Kidney (tissue), 13 donors: ENCODE measurements at regions not wholly inside any gene's neighbourhood (a gene's known extent, or its start where the extent isn't known, plus 50 kb on each side); places are given as distances from the start of the nearest gene placed in this dataset.
"Not testable (repeated sequence)": the region's sequence is repeated elsewhere in the genome, so short reads cannot be mapped to it uniquely, and the experiment has no call there.

Experiments used
- DNase-seq, 5 donors: peaks; one replicate each; pipeline ENCODE4 v3.0.0-alpha.2; 2013 to 2020
- FAIRE-seq: peaks from 2 replicates; lab custom pipeline; 2012; peaks lifted over from hg19 to GRCh38; lab: Jason Lieb, UNC
- H3K27ac ChIP-seq, 2 donors: one replicate each; pipeline ENCODE4 v1.7.0; 2013; ENCODE audit warnings: low read depth in 2 of 2, low read length in 2 of 2, inconsistent platforms in 1 of 2
- H3K27me3 ChIP-seq: one replicate; pipeline ENCODE4 v1.7.1; 2013; ENCODE audit warnings: low read length, inconsistent platforms; ENCODE audit not compliant: control insufficient read depth, insufficient read depth
- H3K36me3 ChIP-seq, 3 donors: one replicate each; pipeline versions ENCODE4 v1.7.0 to v1.7.1; 2013; ENCODE audit warnings: low read length in 3 of 3, control low read depth in 1 of 3, inconsistent platforms in 1 of 3; ENCODE audit not compliant: insufficient read depth in 3 of 3, control insufficient read depth in 2 of 3
- H3K4me1 ChIP-seq, 3 donors: one replicate each; pipeline versions ENCODE4 v1.7.0 to v1.7.1; 2013; ENCODE audit warnings: low read length in 3 of 3, inconsistent platforms in 1 of 3, low read depth in 1 of 3; ENCODE audit not compliant: control insufficient read depth in 2 of 3, insufficient read depth in 2 of 3
- H3K4me3 ChIP-seq, 3 donors: one replicate each; pipeline versions ENCODE4 v1.7.0 to v1.8.1; 2013; ENCODE audit warnings: low read length in 3 of 3, control low read depth in 1 of 3, inconsistent platforms in 1 of 3
- H3K9ac ChIP-seq, 3 donors: one replicate each; pipeline versions ENCODE4 v1.7.0 to v1.7.1; 2013; ENCODE audit warnings: low read length in 3 of 3, control low read depth in 1 of 3, inconsistent platforms in 1 of 3
- H3K9me3 ChIP-seq, 3 donors: one replicate each; pipeline versions ENCODE4 v1.7.0 to v1.7.1; 2013; ENCODE audit warnings: low read length in 3 of 3, control low read depth in 1 of 3, inconsistent platforms in 1 of 3; ENCODE audit not compliant: control insufficient read depth in 2 of 3, insufficient read depth in 1 of 3
- CTCF ChIP-seq: IDR thresholded peaks from 3 replicates; pipeline ENCODE4 v1.5.1; 2012; ENCODE audit warnings: mild to moderate bottlenecking, moderate library complexity, borderline replicate concordance; ENCODE audit not compliant: insufficient read depth; ENCODE audit errors: extremely low read depth
- intact Hi-C: fragments of 100-400 bp; cut with DNase I; formaldehyde crosslinking; loops from one replicate; pipeline ENCODE4 v1.11.1; 2022
- donor health status: control.
- donor health status: control.
- donor health status: control.
- donor health status: control.
- donor health status: control.
- donor health status: DM: yes; HTN: yes; CAD: no.
- donor health status: Normal renal cell carcinoma (clear cell type).

GRCh38 chr21:32829504-32829903, 57.9 kb upstream of the PAXBP1 start:
- DNase-seq (no peak), FAIRE-seq (no peak)
- intact Hi-C loops = no loop called here
- Histone ChIP-seq H3K4me1 (no peaks in the 10 kb centered on the region), H3K36me3 (no peaks in the 10 kb centered on the region), H3K9ac (no peak overlapping the region), H3K27me3 (no peaks in the 10 kb centered on the region), H3K9me3 (no peaks in the 10 kb centered on the region), H3K4me3 (no peak overlapping the region), H3K27ac (no peak overlapping the region)
- TF ChIP-seq CTCF = no peak

- H3K27me3 ChIP-seq, H3K4me1 ChIP-seq, FAIRE-seq, H3K4me3 ChIP-seq, DNase-seq, H3K36me3 ChIP-seq, H3K9ac ChIP-seq, intact Hi-C loops, H3K27ac ChIP-seq, H3K9me3 ChIP-seq: not testable (repeated sequence)
Measured at GRCh38 chr21:32831779-32832178, 60.2 kb upstream of the PAXBP1 start.

GRCh38 chr21:32834211-32834915, 62.8 kb upstream of the PAXBP1 start:
- intact Hi-C loops = no loop called here
- H3K9ac ChIP-seq = no peak overlapping the region
- no peak for FAIRE-seq
- H3K9me3 ChIP-seq = no peaks in the 10 kb centered on the region
- no peak for DNase-seq
- H3K27ac ChIP-seq = no peak overlapping the region
- no peaks in the 10 kb centered on the region for H3K4me1 ChIP-seq
- no peaks in the 10 kb centered on the region for H3K36me3 ChIP-seq
- TF ChIP-seq CTCF = no peak
- H3K27me3 ChIP-seq = no peaks in the 10 kb centered on the region
- no peak overlapping the region for H3K4me3 ChIP-seq

- Histone ChIP-seq H3K27me3 (no peaks in the 10 kb centered on the region), H3K27ac (no peak overlapping the region), H3K4me1 (no peaks in the 10 kb centered on the region), H3K9me3 (no peaks in the 10 kb centered on the region), H3K4me3 (no peak overlapping the region), H3K36me3 (no peaks in the 10 kb centered on the region), H3K9ac (no peak overlapping the region)
- TF ChIP-seq CTCF = no peak
- no peak for DNase-seq
- intact Hi-C loops = no loop called here
- no peak for FAIRE-seq
Measured at GRCh38 chr21:32834916-32835235, 63.3 kb upstream of the PAXBP1 start.
